ENCODE measurements at regions not wholly inside any gene's neighbourhood (a gene's known extent, or its start where the extent isn't known, plus 50 kb on each side); places are given as distances from the start of the nearest gene placed in this dataset.

DNA sequence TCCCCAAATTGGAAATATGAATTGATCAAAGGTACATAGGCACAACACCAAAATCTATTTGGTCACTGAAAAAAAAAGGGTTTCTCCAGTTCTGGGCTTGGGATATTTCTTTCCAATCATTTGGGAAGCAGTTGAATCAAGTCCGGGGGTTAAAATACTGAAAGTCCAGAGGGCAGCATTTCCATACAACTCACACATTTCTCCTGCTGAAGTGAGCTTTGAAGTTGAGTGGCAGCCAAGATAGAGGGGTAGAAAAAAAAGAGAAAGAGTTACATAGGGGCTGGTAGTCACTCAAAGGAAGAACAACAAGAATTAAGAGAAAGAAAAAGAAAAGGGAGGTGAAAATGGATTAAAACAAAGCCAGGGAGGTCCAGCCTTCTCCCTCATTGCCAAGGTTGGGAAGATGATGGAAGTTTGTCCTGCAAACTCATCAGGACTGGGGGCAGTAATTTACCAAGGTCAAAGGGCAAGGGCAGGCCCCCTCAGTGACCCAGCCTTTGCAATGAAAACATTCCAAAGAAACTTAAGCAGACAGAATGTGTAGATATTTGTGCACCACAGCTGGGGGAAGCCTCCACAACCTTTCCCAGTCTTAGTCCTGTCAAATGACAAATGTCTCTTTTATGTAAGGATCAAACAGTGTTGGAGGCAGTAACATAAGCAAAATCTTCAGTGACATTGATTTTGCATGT, 525.3 kb upstream of the JARID2 start:
- DNase-seq (ENCODE audit: low spot score): no peak

DNA sequence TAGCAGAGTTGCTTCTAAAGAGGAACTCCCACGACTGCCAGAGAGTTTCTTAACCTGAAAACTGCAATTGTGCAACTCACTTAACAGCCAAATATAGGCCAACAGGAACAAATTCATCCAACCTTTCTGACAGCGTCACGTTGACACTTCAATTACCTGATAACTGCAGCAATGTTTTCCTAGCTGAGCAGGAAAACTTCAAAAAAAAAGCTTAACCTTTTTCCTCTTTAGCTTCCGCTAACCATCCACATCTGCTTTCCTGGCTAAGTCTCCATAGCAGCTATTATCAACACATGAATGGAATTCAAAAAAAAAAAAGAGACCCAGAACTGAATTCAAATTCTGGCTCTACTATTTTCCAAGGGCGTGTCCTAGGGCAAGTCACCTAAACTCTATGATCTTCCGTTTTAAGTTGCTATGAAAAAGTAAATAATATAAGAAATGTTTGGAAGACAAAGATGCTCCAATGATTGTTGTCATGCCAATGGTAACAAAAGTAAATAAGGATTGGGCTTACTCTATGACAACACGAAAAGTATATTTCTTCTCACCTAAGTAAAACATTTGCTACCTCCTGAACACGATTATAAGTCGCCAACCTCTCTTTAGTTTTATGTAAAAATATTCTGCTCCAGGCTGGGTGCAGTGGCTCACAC, 524.6 kb upstream of the JARID2 start:
- DNase-seq (ENCODE audit: low spot score): no peak

DNA sequence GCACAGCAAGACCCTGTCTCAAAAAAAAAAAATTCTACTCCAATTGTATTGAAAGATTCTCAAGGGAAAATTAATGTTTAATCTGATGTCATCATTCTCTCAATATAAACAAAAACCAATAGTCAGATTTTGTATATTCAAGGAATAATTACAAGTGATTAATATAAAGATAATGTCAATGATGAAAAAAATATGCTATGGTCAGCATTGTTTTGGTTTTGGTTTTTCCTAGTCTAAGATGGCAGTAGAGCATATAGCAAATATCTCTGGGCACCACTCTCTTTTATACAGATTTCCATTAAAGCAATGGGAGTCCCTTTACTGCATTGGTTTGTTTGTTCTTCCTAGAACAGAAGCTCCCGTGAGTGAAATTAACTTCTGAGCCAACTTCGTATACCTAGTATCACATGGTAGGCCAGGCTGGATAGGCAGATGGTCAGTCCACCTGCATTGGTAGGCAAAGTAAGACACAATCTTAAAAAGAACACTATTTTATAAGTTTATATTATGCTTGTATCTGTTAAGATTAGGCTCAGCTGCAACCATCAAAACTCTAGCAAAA, 523.8 kb upstream of the JARID2 start:
- no peak for DNase-seq (ENCODE audit: low spot score)

DNA sequence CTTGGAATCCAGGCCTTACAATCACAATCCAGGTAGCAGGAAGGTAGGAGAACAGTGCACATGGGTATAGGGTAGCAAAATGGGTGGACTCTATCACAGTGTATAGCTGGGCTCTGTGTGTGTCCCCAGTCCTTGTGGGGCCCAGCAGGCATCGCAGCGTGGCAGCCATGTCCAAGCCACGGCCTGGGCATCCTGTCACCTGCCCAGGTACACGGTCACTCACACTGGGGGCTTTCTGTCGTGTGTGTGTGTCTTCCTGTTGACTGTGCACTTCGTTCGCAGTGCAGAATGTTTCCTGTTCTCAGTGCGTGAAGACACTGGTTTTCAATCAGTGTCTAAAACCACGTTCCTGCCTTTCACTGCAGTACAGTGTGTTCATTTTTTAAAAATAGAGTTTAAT, 523.2 kb upstream of the JARID2 start:
- DNase-seq (ENCODE audit: low spot score): peak; percentile 24

DNA sequence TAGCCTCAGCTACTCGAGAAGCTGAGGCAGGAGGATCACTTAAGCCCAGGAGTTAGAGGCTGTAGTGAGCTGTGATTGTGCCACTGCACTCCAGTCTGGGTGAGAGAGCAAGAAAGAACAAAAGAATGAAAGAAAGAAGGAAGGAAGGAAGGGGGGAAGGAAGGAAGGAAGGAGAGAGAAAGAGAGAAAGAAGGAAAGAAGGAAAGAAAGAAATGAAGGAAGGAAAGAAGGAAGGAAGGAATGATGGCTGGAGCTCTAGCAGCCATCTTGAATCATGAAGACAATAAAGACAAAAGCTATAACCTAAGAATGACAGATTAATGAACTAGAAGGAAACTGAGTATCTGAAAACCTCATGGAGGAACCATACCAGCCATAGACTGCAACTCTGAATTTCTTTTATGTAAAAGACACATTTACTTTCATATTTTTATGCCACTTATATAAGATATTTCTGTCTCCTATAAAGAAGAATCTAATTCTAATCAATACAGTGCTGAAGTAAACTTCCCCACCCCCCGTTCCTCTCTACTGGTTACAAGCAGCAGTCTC, 522.3 kb upstream of the JARID2 start:
- no peak for DNase-seq (ENCODE audit: low spot score)

DNA sequence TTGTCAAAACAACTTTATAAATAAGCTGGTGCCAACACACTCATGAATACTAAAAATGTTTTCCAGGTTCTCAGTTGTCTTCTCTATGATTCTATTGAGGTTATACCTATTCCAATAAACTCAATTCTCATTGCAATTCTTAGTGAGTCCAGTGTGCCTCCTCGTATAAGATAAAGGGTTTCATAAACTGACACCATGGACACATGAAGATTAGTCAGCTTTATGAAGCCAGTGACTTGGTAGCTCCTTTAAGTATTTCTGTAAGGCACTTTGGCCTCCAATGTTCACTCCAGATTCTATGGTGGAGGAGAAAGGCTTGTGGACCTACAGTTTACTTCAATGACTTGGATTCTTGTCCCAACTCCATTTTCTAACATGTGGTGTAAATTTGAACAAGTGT, 521.3 kb upstream of the JARID2 start:
- DNase-seq (ENCODE audit: low spot score): no peak

DNA sequence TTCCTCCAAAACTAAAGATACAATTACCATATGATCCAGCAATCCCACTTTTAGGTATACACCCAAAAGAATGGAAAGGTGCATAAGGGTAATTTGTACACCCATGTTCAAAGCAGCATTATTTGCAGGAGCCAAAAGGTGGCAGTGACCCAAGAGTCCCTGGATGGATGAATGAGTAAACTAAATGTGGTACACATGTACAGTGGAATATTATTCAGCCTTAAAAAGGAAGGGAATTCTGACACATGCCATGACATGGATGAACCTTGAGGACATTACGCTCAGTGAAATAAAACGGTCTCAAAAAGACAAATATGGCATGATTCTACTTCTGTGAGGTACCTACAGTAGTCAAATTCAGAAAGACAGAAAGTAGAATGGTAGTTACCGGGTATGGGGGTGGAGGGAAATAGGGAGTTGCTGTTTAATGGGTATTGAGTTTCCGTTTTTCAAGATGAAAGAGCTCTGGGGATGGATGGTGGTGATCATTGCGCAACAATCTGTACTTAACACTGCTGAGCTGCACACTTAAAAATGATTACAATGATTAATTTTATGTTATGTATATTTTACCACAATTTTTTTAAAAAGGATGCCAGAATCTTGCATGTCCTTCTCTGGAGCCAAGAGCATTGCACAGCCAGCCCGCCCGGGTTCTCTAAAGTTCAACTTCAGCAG, 518.9 kb upstream of the JARID2 start:
- DNase-seq (ENCODE audit: low spot score): peak; percentile 9

DNA sequence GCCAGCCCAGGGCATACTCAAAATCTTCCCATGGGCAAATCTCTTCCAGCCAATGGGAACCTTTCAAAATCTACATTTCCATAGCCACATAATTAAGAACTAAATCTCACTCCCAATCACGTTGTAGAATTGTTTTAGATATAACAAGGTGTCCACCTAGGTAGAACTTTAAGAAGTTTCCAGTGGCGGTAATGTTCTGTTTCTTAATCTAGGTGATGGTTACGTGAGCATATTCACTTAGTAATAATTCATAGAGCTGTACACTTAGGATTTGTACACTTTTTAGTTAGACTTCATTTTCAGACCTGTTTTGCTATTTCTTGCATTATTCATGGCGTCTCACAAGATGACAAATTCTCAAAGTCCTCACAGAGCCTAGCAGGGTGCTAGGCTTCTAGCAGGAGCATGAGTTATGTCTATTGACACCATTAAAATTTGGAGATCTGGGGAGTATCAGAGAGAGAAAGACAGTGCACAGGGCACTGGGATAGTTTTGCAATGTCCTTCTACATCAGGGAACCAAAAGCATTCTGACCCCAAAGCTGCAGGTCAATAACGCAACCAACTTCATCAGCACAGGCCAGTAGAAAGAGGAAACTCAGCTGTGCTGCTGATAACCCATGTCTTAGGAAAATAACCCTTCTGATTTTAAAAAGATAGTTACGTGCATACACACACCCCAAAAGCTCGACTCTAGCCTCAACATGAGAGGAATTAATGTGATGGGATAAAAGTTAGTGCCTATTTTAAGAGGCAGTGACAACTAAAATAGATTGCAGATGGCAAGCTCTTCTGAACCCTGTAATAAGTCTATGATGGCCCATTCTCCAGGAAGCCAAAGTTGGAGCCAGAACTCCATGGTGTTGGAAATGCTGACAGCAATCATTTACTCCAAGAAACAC, 518.1 kb upstream of the JARID2 start:
- no peak for DNase-seq (ENCODE audit: low spot score)

DNA sequence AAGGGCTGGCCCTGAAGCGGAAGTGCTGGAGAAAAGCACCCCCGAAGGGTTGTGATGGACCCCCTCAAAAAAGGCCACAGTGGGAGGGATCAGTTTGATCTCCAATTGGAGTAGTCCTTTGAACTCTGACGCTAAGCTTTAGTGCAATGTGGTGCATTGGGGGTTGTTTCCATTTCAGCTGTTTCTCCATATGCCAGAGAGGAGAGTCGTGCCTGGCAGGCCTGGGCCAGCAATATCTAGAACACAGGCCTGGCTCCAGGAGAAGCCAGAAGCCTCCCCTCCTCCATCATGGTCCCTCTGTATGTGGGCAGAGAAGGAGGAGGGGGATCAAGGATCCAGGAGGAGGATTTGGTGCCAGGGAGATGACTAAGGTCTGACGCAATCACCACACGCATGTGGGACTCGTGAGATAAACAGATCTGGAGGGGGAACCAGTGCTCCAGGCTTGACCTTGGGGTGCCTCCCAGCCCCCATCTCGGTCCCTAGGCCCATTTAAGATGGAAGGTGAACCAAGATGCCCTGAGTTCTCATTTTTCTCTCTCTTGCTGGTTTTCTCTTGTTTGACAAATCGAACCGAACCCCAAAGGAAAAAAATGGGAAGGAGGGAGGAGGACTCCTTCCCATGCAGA, 517.4 kb upstream of the JARID2 start:
- no peak for DNase-seq (ENCODE audit: low spot score)

DNA sequence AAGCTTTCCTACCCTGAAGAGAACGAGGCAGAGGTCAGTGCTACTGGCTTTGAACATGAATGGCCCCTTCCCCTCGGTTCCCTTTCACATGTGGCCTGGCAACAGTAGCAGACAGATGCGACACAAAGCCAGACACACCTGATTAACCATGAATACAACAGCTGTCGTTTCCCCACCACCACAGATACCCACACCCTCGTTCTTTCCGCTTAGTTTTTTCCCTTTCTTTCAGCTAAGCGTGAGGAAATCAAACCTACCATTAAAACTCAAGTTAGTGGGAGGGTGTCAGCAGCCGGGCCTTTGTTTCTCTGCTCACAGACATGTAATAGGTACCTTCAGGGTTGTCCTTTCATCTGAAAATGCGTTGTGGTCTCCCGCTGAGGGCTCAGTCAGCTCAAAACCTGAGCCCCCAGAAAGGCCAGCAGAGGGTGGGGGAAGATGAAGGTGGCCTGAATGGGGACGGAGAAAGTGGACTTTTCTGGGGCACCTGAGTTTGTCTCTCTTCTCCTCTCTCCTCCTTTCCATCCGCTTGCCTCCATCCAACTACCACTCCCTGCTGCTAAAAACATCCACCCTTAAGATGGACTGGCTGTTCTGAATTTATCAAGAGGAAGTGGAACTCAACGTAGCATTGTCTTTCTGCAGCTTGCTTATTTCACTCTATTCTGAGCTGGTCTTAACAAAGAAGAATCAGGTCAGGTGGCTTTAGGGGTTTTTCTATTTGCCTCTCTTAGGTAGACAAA, 516.6 kb upstream of the JARID2 start:
- no peak for DNase-seq (ENCODE audit: low spot score)

DNA sequence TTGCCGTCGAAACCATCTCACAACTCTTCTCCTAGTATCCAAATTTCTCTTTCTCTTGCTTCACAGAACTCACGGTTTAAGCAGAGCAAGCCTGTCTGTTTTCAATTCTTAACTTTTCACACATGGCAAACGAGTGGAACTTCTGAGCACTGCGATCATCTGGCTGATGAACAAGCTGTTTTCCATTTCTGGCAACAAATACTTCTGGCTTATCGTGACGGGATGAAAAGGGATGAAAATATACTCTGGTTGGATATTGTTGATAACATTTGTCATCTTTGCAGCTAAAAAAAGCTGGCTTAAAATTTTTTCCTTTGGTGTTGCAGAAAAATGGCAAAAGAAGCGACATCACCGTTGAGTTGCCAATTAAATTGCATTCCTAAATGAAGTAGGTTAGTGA, 515.2 kb upstream of the JARID2 start:
- DNase-seq (ENCODE audit: low spot score): no peak

DNA sequence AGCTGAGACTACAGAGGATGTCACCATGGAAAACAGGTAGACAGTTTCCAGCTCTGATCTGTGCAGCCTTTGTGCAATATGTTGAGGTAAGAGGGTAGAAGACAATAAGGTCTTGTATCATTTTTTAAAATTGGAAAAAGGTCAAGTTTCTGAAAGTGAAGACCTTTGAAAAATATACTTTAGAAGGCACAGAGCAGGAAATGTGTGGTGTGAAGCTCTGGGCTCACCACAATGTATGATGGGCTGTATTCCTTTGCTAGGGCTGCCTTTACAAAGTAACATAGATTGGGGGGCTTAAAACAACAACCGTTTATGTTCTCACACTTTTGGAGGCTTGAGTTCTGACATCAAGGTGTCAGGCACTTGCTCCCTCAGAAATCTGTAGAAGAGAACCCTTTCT, 514.3 kb upstream of the JARID2 start:
- no peak for DNase-seq (ENCODE audit: low spot score)

DNA sequence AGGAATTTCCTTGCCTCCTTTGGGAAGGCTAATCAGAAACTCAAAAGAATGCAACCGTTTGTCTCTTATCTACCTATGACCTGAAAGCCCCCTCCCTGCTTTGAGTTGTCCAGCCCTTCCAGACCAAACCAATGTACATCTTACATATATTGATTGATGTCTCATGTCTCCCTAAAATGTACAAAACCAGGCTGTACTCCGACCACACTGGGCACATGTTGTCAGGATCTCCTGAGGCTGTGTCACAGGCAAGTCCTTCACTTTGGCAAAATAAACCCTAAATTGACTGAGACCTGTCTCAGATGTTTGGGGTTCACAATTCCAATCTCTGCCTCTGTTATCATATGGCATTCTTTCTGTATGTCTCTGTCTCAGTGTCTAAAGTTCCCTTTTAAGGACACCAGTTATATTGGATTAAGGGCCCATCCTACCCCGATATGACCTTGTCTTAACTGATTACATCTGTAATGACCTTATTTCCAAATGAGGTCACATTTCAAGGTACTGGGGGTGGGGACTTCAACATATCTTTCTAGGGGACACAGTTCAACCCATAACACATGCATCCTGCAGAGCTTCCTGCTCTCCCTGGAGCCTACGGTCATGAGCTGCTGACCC, 513.5 kb upstream of the JARID2 start:
- DNase-seq (ENCODE audit: low spot score): no peak

DNA sequence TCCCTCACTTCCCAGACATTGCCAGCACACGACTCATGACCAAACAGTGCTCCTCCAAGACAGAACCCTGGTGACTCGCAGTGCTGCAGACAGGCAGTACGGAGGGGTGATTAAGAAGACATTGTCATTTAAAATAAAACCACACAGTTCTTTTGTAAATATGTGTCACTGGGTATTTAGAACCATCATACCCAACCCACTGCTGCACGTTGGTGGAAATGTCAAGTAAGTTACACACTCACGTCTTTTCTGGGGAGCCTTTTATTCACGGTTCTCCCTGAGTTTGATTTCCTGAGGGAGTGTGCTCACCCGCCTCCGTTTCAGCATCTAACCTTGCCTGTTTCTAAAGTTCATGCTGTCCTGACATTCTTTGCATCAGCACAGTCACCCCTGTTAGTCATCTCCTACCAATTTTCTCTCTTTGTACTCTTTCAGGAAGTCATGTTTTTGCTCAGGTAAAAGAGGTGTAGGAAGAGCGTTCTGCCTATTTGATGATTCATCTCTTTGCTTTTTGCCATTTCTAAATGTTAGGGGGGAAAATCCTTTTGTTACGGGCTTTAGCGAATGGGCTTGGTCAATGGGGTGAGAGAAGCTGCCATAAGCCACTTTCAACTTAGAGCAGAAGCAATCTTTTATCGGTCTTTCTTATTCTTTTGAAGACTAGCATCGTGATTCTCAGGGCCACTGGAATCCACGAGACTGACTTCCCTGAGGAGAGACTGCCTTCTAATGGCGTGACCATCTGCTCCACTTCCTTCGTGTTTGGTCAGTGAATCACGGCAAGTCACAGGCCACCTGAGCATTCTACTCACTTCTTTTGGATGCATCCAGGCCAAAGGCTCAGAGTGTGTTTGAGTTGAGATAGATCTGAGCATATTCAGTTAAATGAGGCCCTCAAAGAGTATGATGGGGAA, 512.8 kb upstream of the JARID2 start:
- peak; percentile 33 for DNase-seq (ENCODE audit: low spot score)

DNA sequence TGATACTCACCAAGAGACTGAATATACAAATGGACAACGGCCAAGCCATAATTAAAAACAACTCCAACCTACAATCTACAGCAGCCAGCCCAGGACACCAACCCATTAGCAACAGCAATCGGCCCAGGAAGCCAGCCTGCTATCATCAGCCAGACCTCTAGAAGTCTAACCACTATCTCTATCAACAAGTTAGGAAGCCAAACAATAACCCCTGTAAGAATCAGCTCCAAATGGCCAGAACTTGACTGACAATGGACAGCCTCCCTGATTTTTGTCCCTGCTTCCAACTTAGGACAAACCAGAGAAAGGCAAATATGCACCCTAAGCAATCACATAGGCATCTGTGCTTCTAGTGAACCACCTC, 511.8 kb upstream of the JARID2 start:
- no peak for DNase-seq (ENCODE audit: low spot score)

DNA sequence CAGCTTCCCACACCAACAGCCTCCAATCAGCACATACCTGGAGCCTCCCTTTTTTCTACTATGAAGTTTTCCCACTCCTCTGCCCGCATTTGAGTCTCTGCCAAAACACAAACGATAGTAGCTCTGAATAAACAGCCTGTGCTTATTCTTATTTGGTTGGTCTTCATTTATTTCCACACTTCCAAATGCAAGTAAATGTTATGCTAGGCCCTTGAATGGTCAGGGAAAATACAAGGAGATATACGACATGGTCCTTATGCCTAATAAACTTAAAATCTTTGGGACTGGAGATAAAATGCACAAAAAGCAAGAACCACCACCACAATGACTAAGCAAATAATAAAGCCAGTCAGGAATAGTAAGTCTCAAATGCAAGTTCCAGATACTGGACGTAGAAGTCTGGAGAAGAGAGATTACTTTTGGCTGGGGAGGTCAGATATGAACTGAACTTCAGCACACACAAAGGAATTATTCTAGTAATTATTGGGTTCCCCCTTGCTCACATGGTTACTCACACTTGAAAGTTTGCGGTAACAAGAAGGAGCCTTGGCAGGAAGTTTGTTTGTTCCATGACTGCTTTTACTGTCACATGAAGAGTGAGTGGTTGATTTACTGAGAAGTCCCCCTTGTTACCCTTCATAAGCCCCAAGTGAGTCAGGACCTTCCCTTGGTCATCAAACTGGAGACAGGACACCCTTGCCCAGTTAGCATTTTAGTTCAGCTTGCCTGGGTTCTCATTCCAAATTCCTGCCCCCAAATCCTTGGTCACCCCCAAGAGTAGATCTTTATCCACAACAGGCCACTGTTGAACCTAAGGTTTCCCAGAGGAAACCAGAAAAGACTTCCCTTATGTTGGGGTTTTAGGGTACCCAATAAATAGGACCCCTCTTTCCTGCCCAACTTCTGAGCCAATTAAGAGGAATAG, 511.2 kb upstream of the JARID2 start:
- DNase-seq (ENCODE audit: low spot score): peak; percentile 63

DNA sequence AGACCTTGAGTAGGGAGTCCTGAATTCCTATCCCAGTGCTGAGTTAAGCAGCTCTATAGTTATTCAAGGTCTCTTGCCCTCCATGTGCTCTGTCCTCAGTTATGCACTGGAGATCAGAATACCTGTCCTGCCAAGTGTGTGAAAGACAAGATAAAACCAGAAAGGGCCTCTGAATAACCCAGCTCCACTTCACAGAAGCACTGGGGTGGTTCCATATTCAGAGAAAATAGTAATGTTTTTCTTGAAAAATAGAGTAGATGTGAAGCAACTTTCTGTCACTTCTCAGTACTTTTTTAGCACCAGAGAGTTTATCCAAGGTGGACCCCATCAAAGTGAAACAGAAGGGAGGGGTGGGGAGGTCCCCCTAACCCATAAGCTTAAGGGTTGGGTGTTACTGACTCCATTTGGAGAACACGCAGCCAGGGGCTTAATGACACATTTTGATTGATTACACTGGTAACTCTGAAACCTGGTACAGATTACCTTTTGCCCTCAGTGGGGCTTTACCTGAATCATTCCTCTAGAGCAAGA, 509.8 kb upstream of the JARID2 start:
- no peak for DNase-seq (ENCODE audit: low spot score)

DNA sequence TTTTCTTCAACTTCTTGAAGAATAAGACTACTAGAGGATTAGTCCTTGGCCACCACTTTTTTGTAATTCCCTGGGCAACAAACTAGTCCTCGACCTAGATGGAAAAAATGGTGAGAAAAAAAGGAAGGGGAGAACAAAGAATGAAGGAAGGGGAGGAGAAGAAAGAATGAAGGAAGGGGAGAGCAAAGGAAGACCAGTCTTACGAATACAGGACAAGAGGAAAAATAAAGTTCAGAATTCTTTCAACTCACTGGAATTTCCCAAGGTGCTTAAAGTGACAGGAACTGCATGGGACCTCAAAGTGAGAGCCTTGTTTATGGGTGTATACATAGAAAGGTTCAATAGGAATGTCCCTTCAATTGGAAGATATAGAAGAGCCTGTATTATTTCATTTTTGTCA, 509.3 kb upstream of the JARID2 start:
- DNase-seq (ENCODE audit: low spot score): no peak
